Liver (tissue), 3 donors: ENCODE measurements at regions not wholly inside any gene's neighbourhood (a gene's known extent, or its start where the extent isn't known, plus 50 kb on each side); places are given as distances from the start of the nearest gene placed in this dataset.

Source experiments
- CTCF ChIP-seq: fragments of 150-350 bp; IDR thresholded peaks from 2 replicates; pipeline ENCODE4 v1.5.1; 2017; ENCODE audit warnings: improper control_type of control experiment, low read depth, low read length; ENCODE audit not compliant: missing input control
- FOXA1 ChIP-seq: IDR thresholded peaks from 2 replicates; pipeline ENCODE4 v1.6.1; 2016; ENCODE audit warnings: antibody characterized with exemption
- HNF4A ChIP-seq, 2 donors: conservative IDR thresholded peaks; 2 replicates each; pipeline ENCODE4 v1.6.1; 2016; ENCODE audit warnings: antibody characterized with exemption in 2 of 2, mild to moderate bottlenecking in 2 of 2
- HNF4G ChIP-seq: IDR thresholded peaks from 2 replicates; pipeline ENCODE4 v1.6.1; 2016; ENCODE audit warnings: antibody characterized with exemption
- RAD21 ChIP-seq, 2 donors: IDR thresholded peaks; 2 replicates each; pipeline ENCODE4 v1.6.1; 2016; ENCODE audit warnings: antibody characterized with exemption in 2 of 2, mild to moderate bottlenecking in 2 of 2
- REST ChIP-seq: IDR thresholded peaks from 2 replicates; pipeline ENCODE4 v1.6.1; 2016; ENCODE audit warnings: antibody characterized with exemption, mild to moderate bottlenecking
- TAF1 ChIP-seq: conservative IDR thresholded peaks from 2 replicates; pipeline ENCODE4 v1.6.1; 2016; ENCODE audit warnings: antibody characterized with exemption, mild to moderate bottlenecking
- YY1 ChIP-seq: IDR thresholded peaks from 2 replicates; pipeline ENCODE4 v1.6.1; 2016; ENCODE audit warnings: antibody characterized with exemption, mild to moderate bottlenecking
- donor health status: healthy.
- donor health status: healthy.

- TF ChIP-seq CTCF: no peak
- no peak for TF ChIP-seq REST
- no peak for TF ChIP-seq HNF4G
- TF ChIP-seq YY1: no peak
- TF ChIP-seq FOXA1: no peak
- no peak for TF ChIP-seq RAD21 (IDR thresholded peaks at IDR 0.05)
- TF ChIP-seq HNF4A (conservative IDR thresholded peaks at IDR 0.05): no peak
- no peak for TF ChIP-seq TAF1
These were observed 665.6 kb downstream of the TRIML1 start for GRCh38 chr4:188804861-188805260.
